CD14-positive monocyte (primary cell): ENCODE measurements at regions not wholly inside any gene's neighbourhood (a gene's known extent, or its start where the extent isn't known, plus 50 kb on each side); places are given as distances from the start of the nearest gene placed in this dataset.

Experiments
- DNase-seq, 3 donors: peaks; one replicate each; pipeline ENCODE4 v3.0.0-alpha.2; 2011 to 2022
- H2AFZ ChIP-seq: 2 replicates; pipeline ENCODE4 v1.6.0; 2012; ENCODE audit warnings: mild to moderate bottlenecking, low read depth, low read length, inconsistent platforms; ENCODE audit not compliant: insufficient read depth, poor library complexity, severe bottlenecking
- H3K27ac ChIP-seq, 2 donors: 1 replicate in 1 of 2; 2 replicates in 1 of 2; pipeline ENCODE4 v1.5.1; 2012 to 2013; ENCODE audit warnings: low read length in 2 of 2, control low read depth in 1 of 2, inconsistent platforms in 1 of 2, low read depth in 1 of 2, mild to moderate bottlenecking in 1 of 2
- H3K27me3 ChIP-seq, 2 donors: one replicate each; pipeline versions ENCODE4 v1.6.0 to v1.6.1; 2011 to 2013; ENCODE audit warnings: low read length in 2 of 2; ENCODE audit not compliant: control insufficient read depth in 2 of 2, insufficient read depth in 2 of 2
- H3K36me3 ChIP-seq, 2 donors: replicated peaks in 1 of 2; 1 replicate in 1 of 2; 2 replicates in 1 of 2; pipeline versions ENCODE4 v1.5.1 to v1.6.1; 2012 to 2013; ENCODE audit warnings: low read length in 2 of 2, control low read depth in 1 of 2, inconsistent platforms in 1 of 2, mild to moderate bottlenecking in 1 of 2; ENCODE audit not compliant: insufficient read depth in 2 of 2, control insufficient read depth in 1 of 2
- H3K4me1 ChIP-seq, 2 donors: 1 replicate in 1 of 2; 2 replicates in 1 of 2; pipeline versions ENCODE4 v1.5.1 to v1.6.1; 2012 to 2013; ENCODE audit warnings: low read length in 2 of 2, control low read depth in 1 of 2, inconsistent platforms in 1 of 2, mild to moderate bottlenecking in 1 of 2, moderate library complexity in 1 of 2; ENCODE audit not compliant: insufficient read depth in 2 of 2, control insufficient read depth in 1 of 2
- H3K4me2 ChIP-seq: replicated peaks from 2 replicates; pipeline ENCODE3; 2012; ENCODE audit warnings: low read length, moderate library complexity, mild to moderate bottlenecking; ENCODE audit not compliant: poor library complexity, severe bottlenecking; ENCODE audit errors: extremely low read depth
- H3K4me3 ChIP-seq, 3 experiments: fragments of 200-600 bp in 1 of 3; sonication (generic) in 1 of 3; replicated peaks in 1 of 3; 1 replicate in 2 of 3; 2 replicates in 1 of 3; pipeline ENCODE4 v1.5.1; 2011 to 2013; ENCODE audit warnings: low read length in 3 of 3, mild to moderate bottlenecking in 3 of 3, control low read depth in 2 of 3, low read depth in 2 of 3, inconsistent platforms in 1 of 3, moderate library complexity in 1 of 3
- H3K79me2 ChIP-seq: 2 replicates; pipeline ENCODE4 v1.6.0; 2012; ENCODE audit warnings: mild to moderate bottlenecking, control low read depth, inconsistent platforms, low read length, moderate library complexity; ENCODE audit not compliant: insufficient read depth
- H3K9ac ChIP-seq: 2 replicates; pipeline ENCODE4 v1.6.0; 2017; ENCODE audit warnings: low read length, mild to moderate bottlenecking; ENCODE audit not compliant: insufficient read depth, poor library complexity, severe bottlenecking
- H3K9me3 ChIP-seq, 2 donors: replicated peaks in 1 of 2; 1 replicate in 1 of 2; 2 replicates in 1 of 2; pipeline versions ENCODE4 v1.5.1 to v1.6.1; 2012 to 2013; ENCODE audit warnings: low read length in 2 of 2, control low read depth in 1 of 2; ENCODE audit not compliant: control insufficient read depth in 1 of 2, insufficient read depth in 1 of 2
- H4K20me1 ChIP-seq: 2 replicates; pipeline ENCODE4 v1.6.0; 2012; ENCODE audit warnings: mild to moderate bottlenecking, low read length, control low read depth, moderate library complexity; ENCODE audit not compliant: insufficient read depth
- H3K27ac Mint-ChIP-seq, 7 donors: one replicate each; pipeline ENCODE4 v1.8.0; 2020; ENCODE audit warnings: mild to moderate bottlenecking in 7 of 7, mixed read lengths in 7 of 7, moderate library complexity in 6 of 7, inconsistent platforms in 2 of 7
- H3K27me3 Mint-ChIP-seq, 3 donors: one replicate each; pipeline ENCODE4 v1.8.0; 2021 to 2022; ENCODE audit warnings: low read depth in 3 of 3, mild to moderate bottlenecking in 3 of 3, mixed read lengths in 3 of 3, moderate library complexity in 3 of 3, inconsistent platforms in 1 of 3
- H3K36me3 Mint-ChIP-seq, 2 donors: one replicate each; pipeline ENCODE4 v1.8.0; 2020; ENCODE audit warnings: mixed read lengths in 2 of 2, inconsistent platforms in 1 of 2, mild to moderate bottlenecking in 1 of 2
- H3K4me1 Mint-ChIP-seq: one replicate; pipeline ENCODE4 v1.8.0; 2020; ENCODE audit warnings: mild to moderate bottlenecking, mixed read lengths
- H3K4me3 Mint-ChIP-seq, 2 donors: one replicate each; pipeline ENCODE4 v1.8.0; 2020; ENCODE audit warnings: mild to moderate bottlenecking in 2 of 2, mixed read lengths in 2 of 2, moderate library complexity in 1 of 2
- H3K9me3 Mint-ChIP-seq, 7 donors: one replicate each; pipeline ENCODE4 v1.8.0; 2020 to 2022; ENCODE audit warnings: mixed read lengths in 7 of 7, mild to moderate bottlenecking in 6 of 7, moderate library complexity in 6 of 7, inconsistent platforms in 2 of 7
- WGBS: methylation state at CpG from one replicate; pipeline ENCODE4 v1.1.5; 2013; ENCODE audit warnings: missing lambda C conversion rate; ENCODE audit not compliant: insufficient coverage; 5-methylcytosine and 5-hydroxymethylcytosine counted together
- intact Hi-C, 2 donors: fragments of 100-400 bp; cut with micrococcal nuclease; formaldehyde crosslinking; loops; one replicate each; pipeline versions ENCODE4 v1.15.0 to v1.15.1; 2023
- TF ChIP-seq, protein P1 (sequence below): fragments of 200-600 bp; IDR thresholded peaks from one replicate; pipeline ENCODE4 v1.8.0; 2022; ENCODE audit warnings: antibody characterized with exemption, mild to moderate bottlenecking

DNA sequence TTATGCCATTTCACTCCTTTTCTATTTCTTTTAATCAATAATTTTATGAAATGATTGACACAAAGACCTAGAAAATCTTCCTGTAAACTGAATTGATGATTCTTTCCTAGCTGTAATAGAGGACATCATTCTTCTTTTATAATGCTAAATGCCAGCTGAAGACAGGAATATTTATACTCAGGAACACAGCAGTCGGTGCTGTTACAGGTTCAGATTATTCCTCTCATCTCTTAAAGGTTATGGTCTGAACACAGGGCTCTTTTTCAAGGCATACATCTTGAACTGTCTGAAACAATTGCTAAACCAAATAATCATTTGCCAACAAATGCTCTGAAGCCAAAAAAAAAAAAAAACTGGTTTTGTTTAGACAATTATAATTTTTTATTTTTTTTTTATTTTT lies 305.0 kb upstream of the MMADHC start:
- Histone ChIP-seq H4K20me1 (no peaks in the 10 kb centered on the region), H3K9ac (no peak overlapping the region), H3K36me3 (no peaks in the 10 kb centered on the region), H3K27me3 (no peaks in the 10 kb centered on the region), H3K79me2 (no peaks in the 10 kb centered on the region), H3K4me2 (no peak overlapping the region), H3K4me1 (no peaks in the 10 kb centered on the region), H3K4me3 (no peak overlapping the region), H3K9me3 (no peaks in the 10 kb centered on the region), H3K27ac (no peak overlapping the region), H2AFZ (no peak overlapping the region)
- H3K27me3 Mint-ChIP-seq: peaks cover 1 to 9% (median 1%) of the 10 kb centered on the region in 3 donors
- intact Hi-C loops: no loop called here
- TF ChIP-seq, protein P1, sequence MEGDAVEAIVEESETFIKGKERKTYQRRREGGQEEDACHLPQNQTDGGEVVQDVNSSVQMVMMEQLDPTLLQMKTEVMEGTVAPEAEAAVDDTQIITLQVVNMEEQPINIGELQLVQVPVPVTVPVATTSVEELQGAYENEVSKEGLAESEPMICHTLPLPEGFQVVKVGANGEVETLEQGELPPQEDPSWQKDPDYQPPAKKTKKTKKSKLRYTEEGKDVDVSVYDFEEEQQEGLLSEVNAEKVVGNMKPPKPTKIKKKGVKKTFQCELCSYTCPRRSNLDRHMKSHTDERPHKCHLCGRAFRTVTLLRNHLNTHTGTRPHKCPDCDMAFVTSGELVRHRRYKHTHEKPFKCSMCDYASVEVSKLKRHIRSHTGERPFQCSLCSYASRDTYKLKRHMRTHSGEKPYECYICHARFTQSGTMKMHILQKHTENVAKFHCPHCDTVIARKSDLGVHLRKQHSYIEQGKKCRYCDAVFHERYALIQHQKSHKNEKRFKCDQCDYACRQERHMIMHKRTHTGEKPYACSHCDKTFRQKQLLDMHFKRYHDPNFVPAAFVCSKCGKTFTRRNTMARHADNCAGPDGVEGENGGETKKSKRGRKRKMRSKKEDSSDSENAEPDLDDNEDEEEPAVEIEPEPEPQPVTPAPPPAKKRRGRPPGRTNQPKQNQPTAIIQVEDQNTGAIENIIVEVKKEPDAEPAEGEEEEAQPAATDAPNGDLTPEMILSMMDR: no peak
- H3K4me3 Mint-ChIP-seq: no peak overlapping the region
- H3K36me3 Mint-ChIP-seq: no peaks in the 10 kb centered on the region
- peaks cover 0 to 3% (median 0%) of the 10 kb centered on the region in 7 donors for H3K9me3 Mint-ChIP-seq
- DNase-seq: no peak
- no peak overlapping the region for H3K27ac Mint-ChIP-seq
- H3K4me1 Mint-ChIP-seq: no peaks in the 10 kb centered on the region
- 60% methylated on average over 1 of the region's 1 CpG for WGBS

DNA sequence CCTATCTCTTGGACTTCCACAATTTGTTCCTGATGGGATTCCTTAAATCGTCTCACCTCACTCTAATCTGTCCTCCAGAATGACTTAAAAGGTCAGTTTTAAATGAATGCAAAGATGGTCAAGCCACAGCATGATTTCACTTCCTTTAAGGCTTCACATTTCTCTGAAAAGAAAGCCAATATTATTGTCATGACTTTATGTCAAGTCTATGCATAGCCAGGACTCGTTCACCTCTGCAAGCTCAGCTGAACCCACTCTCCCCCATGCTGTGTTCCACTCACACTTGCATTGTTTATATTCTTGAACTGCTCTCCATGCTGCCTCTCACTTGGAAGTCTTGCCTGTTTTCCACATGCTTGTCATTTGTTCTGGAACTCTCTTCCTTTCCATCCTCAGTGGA lies 298.4 kb upstream of the MMADHC start:
- Mint-ChIP-seq H3K9me3 (peaks cover 0 to 9% (median 3%) of the 10 kb centered on the region in 7 donors), H3K4me3 (no peak overlapping the region), H3K36me3 (no peaks in the 10 kb centered on the region), H3K4me1 (no peaks in the 10 kb centered on the region), H3K27ac (peak overlapping the region in 1 of 7 donors; percentile 10), H3K27me3 (no peaks in the 10 kb centered on the region)
- intact Hi-C loops: no loop called here
- Histone ChIP-seq H3K79me2 (no peaks in the 10 kb centered on the region), H3K27me3 (no peaks in the 10 kb centered on the region), H4K20me1 (no peaks in the 10 kb centered on the region), H3K36me3 (no peaks in the 10 kb centered on the region), H3K4me3 (no peak overlapping the region), H3K4me2 (no peak overlapping the region), H3K9ac (no peak overlapping the region), H2AFZ (no peak overlapping the region), H3K9me3 (no peaks in the 10 kb centered on the region), H3K27ac (no peak overlapping the region), H3K4me1 (no peaks in the 10 kb centered on the region)
- TF ChIP-seq, protein P1: no peak
- 100% methylated on average over 1 of the region's 2 CpGs for WGBS
- no peak for DNase-seq
